RWPE1 (cell line): ENCODE measurements at regions not wholly inside any gene's neighbourhood (a gene's known extent, or its start where the extent isn't known, plus 50 kb on each side); places are given as distances from the start of the nearest gene placed in this dataset.

ENCODE experiments used
- CTCF ChIA-PET: fragments of 350-600 bp; sonication (Branson Sonifier 250); formaldehyde crosslinking; extraction: SDS; loops from one replicate; lab custom pipeline; 2021; lab: Yijun Ruan, JAX
- POLR2A ChIA-PET: fragments of 400-600 bp; formaldehyde crosslinking; extraction: SDS; loops from one replicate; lab custom pipeline; 2020; ENCODE audit warnings: antibody characterized with exemption; ENCODE audit not compliant: low non-redundant PET; lab: Yijun Ruan, JAX
- DNase-seq: peaks from one replicate; pipeline ENCODE4 v3.0.0; 2012; ENCODE audit warnings: low spot score
- H3K27ac ChIP-seq: fragments of 450-650 bp; 2 replicates; pipeline ENCODE4 v1.5.1; 2017
- TF ChIP-seq, protein P1 (sequence below): fragments of 450-650 bp; conservative IDR thresholded peaks from 2 replicates; pipeline ENCODE4 v1.5.1; 2017; ENCODE audit warnings: low read depth, mild to moderate bottlenecking

DNA sequence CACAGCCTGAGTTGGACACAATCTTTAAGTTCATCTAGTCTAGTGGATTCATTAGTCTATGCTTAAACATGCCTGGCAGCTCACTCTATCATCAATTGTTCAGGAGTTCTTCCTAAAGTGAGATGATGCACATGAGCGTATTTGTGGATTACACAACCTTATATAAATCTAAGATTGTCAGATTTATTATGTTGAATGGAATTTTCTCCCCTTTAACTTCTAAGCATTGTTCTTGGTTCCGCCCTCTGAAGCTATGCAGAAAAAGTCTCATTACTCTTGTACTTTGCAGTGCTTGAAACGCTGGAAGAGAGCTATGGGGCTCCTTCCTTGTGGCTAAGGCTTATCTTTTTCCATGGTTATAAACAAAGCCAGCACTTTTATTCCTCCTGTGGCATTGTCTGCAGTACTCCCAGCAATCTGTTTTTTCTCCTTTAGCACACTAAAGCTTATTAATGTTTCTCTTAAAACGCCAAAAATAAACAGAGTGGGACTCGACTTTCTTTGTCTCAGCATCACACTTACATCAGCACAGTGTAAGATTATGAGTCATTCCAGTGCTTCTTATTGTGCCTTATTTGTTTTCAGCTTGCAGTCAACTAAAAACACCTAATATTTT lies 316.8 kb upstream of the CAMK1G start:
- ChIA-PET POLR2A (no interaction called here), CTCF (interaction anchor here (0.6 to 0.9 kb wide), 3 partner anchors 15 to 85 kb away, joined by 3 to 9 read pairs (median 4); no protein-coding TSS in a partner anchor)
- DNase-seq: peak; percentile 24
- TF ChIP-seq, protein P1, sequence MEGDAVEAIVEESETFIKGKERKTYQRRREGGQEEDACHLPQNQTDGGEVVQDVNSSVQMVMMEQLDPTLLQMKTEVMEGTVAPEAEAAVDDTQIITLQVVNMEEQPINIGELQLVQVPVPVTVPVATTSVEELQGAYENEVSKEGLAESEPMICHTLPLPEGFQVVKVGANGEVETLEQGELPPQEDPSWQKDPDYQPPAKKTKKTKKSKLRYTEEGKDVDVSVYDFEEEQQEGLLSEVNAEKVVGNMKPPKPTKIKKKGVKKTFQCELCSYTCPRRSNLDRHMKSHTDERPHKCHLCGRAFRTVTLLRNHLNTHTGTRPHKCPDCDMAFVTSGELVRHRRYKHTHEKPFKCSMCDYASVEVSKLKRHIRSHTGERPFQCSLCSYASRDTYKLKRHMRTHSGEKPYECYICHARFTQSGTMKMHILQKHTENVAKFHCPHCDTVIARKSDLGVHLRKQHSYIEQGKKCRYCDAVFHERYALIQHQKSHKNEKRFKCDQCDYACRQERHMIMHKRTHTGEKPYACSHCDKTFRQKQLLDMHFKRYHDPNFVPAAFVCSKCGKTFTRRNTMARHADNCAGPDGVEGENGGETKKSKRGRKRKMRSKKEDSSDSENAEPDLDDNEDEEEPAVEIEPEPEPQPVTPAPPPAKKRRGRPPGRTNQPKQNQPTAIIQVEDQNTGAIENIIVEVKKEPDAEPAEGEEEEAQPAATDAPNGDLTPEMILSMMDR: no peak
- H3K27ac ChIP-seq: no peak overlapping the region

DNA sequence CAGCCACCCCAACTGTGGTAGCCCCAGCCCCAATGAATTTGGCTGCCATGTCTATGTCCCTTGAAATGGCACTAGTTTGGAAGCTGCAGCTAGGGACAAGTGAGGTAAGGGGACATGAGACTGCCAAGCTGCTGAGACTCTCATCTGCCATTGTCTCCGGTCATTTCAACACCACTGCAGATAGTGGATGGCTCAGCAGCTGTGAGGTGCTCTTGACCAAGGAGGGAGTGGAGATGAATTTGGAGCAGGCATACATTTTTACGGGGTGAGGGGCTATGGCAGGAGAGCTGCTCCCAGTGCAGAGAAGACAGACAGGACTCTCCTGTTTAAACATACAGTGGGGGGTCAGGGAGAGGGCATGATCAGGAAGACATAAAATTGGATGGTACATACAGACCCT lies 315.5 kb upstream of the CAMK1G start:
- ChIA-PET CTCF (interaction anchor here (0.6 kb wide), 1 partner anchor 39 kb away, joined by 3 read pairs; no protein-coding TSS in a partner anchor), POLR2A (no interaction called here)
- no peak for DNase-seq
- TF ChIP-seq, protein P1: no peak
- H3K27ac ChIP-seq: peak overlapping the region; percentile 57

DNA sequence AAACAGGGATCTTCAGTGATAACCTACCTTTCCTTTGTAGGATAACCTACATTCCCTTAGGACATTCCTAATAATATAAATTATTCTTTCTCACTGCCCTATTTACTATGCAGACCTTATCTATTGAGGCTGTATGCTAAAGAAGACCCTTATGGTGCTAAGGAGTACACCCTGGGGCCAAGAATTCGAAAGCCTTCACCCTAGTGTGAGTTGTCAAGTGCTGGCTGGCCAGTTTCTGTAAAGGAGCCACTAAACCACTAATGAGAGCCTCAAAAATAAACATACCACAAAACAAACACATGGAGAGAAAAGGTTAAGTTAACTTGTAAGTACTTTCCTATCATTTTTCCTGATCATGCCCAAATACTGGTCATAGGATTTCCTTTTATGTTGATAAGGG lies 315.0 kb upstream of the CAMK1G start:
- CTCF ChIA-PET: no interaction called here
- POLR2A ChIA-PET: no interaction called here
- H3K27ac ChIP-seq: no peak overlapping the region
- DNase-seq: no peak
- TF ChIP-seq, protein P1: no peak

DNA sequence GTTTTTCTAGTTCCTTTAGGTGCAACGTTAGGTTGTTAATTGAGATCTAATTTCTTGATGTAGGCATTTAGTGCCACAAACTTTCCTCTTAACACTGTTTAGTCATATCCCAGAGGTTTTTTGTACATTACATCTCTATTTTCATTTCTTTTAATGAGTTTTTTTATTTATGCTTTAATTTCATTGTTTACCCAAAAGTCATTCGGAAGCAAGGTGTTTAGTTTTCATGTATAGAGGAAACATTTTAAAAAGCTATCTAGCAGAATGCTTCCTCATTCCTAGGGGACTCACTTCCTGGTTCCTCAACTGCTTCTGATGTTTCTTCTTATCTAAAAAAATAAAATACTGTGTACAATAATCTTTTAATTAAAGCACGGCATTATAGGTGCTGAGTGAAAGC lies 307.2 kb upstream of the CAMK1G start:
- ChIA-PET POLR2A (no interaction called here), CTCF (no interaction called here)
- TF ChIP-seq, protein P1: no peak
- no peak overlapping the region for H3K27ac ChIP-seq
- DNase-seq: no peak

DNA sequence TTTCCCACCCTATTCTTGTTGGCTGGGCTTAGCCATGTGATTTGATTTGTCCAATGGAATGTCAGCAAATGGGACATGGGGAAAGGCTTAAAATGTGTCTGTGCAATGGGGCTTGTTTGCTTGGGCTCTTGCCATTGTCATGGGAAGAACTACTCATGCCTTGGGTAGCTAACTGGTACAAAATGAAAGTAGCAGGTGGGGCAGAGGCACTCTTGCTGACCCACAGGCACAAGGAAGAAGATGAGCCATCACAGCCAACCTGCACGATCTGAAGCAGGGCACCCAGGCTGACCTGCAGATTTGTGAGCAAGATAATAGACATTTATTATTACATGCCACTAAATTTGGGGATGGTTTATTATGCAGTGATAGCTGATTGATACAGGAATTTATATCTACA lies 305.9 kb upstream of the CAMK1G start:
- TF ChIP-seq, protein P1: no peak
- H3K27ac ChIP-seq: no peak overlapping the region
- DNase-seq: no peak
- CTCF ChIA-PET: no interaction called here
- POLR2A ChIA-PET: no interaction called here

DNA sequence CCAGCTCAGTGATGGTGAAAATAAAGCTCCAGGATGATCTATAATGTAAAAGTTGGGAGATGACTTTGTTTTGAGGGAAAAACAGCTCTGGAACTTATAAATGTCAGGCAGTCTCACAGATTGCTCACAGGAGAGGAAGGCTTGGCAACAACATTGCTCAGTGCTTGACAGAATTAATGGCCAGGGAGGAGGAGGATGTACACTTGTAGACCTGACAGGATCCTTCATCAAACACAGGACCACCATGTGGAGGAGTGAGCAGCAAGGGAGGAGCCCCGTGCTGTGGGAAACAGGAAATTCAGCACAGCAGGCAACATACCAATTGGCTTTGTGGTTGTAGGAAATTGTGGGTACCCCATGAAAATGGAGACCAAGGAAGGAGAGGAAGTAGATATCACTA lies 291.8 kb upstream of the CAMK1G start:
- H3K27ac ChIP-seq: no peak overlapping the region

More for the DNA sequence above, 291.8 kb upstream of the CAMK1G start:
- TF ChIP-seq, protein P1: no peak
- ChIA-PET CTCF (no interaction called here), POLR2A (interaction anchor here (0.5 kb wide), 1 partner anchor 9 kb away, joined by 9 read pairs; no protein-coding TSS in a partner anchor)
- DNase-seq: no peak
